MM.1S (cell line): ENCODE measurements at regions not wholly inside any gene's neighbourhood (a gene's known extent, or its start where the extent isn't known, plus 50 kb on each side); places are given as distances from the start of the nearest gene placed in this dataset.

Source experiments
- EZH2 ChIP-seq: fragments of 300-600 bp; sonication (generic); optimal IDR thresholded peaks from 2 replicates; pipeline ENCODE3; 2017; ENCODE audit warnings: low read depth, mild to moderate bottlenecking, antibody characterized with exemption, low read length, mixed read lengths
- EZH2phosphoT487 ChIP-seq: fragments of 300-600 bp; sonication (generic); IDR thresholded peaks from 2 replicates; pipeline ENCODE4 v1.6.1; 2018; ENCODE audit warnings: antibody characterized with exemption, low read length
- TF ChIP-seq, protein P1 (sequence below): fragments of 300-600 bp; sonication (generic); IDR thresholded peaks from 2 replicates; pipeline ENCODE4 v1.5.1; 2016; ENCODE audit warnings: antibody characterized with exemption, low read length, mixed read lengths

DNA sequence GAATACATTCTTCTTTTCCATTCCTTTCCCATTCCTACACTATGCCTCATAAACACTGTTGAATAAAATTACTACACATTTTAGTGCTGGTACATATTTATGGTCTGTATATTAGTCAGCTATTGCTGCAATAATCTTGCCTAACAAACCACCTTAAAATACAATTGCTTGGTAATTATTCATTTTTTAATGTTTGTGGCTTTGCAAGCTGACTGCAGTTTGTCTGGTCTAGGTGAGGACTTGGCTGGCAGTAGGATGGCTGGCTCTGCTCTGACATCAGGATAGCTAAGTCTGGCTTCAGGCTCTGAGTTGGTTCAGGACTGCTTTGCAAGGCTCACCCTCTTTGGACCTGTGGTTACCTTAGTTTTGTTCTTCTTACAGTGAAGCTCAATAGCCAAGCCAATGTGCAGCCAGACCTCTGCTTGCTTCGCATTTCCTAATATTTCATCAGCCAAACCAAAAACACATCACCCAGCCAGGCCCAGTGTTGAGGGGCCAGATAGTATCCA is 913.4 kb upstream of the RAG2 start:
- TF ChIP-seq, protein P1, sequence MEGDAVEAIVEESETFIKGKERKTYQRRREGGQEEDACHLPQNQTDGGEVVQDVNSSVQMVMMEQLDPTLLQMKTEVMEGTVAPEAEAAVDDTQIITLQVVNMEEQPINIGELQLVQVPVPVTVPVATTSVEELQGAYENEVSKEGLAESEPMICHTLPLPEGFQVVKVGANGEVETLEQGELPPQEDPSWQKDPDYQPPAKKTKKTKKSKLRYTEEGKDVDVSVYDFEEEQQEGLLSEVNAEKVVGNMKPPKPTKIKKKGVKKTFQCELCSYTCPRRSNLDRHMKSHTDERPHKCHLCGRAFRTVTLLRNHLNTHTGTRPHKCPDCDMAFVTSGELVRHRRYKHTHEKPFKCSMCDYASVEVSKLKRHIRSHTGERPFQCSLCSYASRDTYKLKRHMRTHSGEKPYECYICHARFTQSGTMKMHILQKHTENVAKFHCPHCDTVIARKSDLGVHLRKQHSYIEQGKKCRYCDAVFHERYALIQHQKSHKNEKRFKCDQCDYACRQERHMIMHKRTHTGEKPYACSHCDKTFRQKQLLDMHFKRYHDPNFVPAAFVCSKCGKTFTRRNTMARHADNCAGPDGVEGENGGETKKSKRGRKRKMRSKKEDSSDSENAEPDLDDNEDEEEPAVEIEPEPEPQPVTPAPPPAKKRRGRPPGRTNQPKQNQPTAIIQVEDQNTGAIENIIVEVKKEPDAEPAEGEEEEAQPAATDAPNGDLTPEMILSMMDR = no peak
- TF ChIP-seq EZH2 (no peak), EZH2phosphoT487 (no peak)
